KMS-11 (cell line): ENCODE measurements at regions not wholly inside any gene's neighbourhood (a gene's known extent, or its start where the extent isn't known, plus 50 kb on each side); places are given as distances from the start of the nearest gene placed in this dataset.

Source experiments
- H2AFZ ChIP-seq: fragments of 200-600 bp; sonication (generic); 2 replicates; pipeline ENCODE4 v1.6.1; 2016; ENCODE audit warnings: antibody characterized with exemption, mixed run types, low read depth
- H3K27ac ChIP-seq: fragments of 200-600 bp; sonication (generic); 2 replicates; pipeline ENCODE4 v1.6.1; 2016; ENCODE audit warnings: mild to moderate bottlenecking, mixed run types
- H3K27me3 ChIP-seq: fragments of 200-600 bp; sonication (generic); 2 replicates; pipeline ENCODE4 v1.6.1; 2017; ENCODE audit warnings: mild to moderate bottlenecking, low read depth, mixed run types, moderate library complexity; ENCODE audit not compliant: insufficient read depth
- H3K36me3 ChIP-seq: fragments of 200-600 bp; sonication (generic); 2 replicates; pipeline ENCODE4 v1.6.1; 2017; ENCODE audit warnings: mild to moderate bottlenecking, mixed run types; ENCODE audit not compliant: insufficient read depth
- H3K4me1 ChIP-seq: fragments of 200-600 bp; sonication (generic); 2 replicates; pipeline ENCODE4 v1.6.1; 2016; ENCODE audit warnings: mild to moderate bottlenecking, low read depth, mixed run types; ENCODE audit not compliant: poor library complexity, severe bottlenecking
- H3K4me2 ChIP-seq: fragments of 200-600 bp; sonication (generic); 2 replicates; pipeline ENCODE4 v1.7.0; 2016; ENCODE audit warnings: mild to moderate bottlenecking, mixed run types
- H3K4me3 ChIP-seq: fragments of 200-600 bp; sonication (generic); IDR thresholded peaks from 2 replicates; pipeline ENCODE4 v1.6.1; 2017; ENCODE audit warnings: low read depth, low read length, mixed read lengths; ENCODE audit not compliant: insufficient read depth
- H3K79me2 ChIP-seq: fragments of 200-600 bp; sonication (generic); 2 replicates; pipeline ENCODE4 v1.6.1; 2016; ENCODE audit warnings: low read depth, mixed run types; ENCODE audit not compliant: insufficient read depth
- H3K9ac ChIP-seq: fragments of 200-600 bp; sonication (generic); 2 replicates; pipeline ENCODE4 v1.6.1; 2016; ENCODE audit warnings: mild to moderate bottlenecking, mixed run types
- H4K20me1 ChIP-seq: fragments of 200-600 bp; sonication (generic); 2 replicates; pipeline ENCODE4 v1.6.1; 2016; ENCODE audit warnings: mild to moderate bottlenecking, mixed run types; ENCODE audit not compliant: insufficient read depth
- TF ChIP-seq, protein P1 (sequence below): fragments of 200-600 bp; sonication (generic); conservative IDR thresholded peaks from 2 replicates; pipeline ENCODE4 v1.6.1; 2017; ENCODE audit warnings: low read depth, mild to moderate bottlenecking, antibody characterized with exemption, low read length, moderate library complexity, mixed read lengths

DNA sequence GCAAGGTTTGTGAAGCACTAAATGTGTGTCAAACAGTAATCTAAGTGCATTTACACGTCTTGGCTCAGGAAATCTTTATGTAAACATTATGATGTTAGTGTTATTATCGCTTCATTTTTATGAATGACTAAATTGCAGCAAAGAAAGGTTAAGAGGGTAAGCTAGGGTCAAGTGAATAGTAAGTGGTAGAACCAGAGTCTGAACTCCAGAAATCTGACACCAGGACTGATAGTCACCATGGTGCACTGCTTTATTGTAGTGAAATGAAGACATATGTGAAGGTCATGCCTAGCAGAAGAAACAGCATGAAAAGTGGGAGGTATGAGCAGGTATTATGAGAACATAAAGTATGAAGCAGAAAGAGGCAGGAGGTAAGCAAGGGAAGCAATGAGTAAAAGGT, 368.7 kb upstream of the TENM4 start:
- Histone ChIP-seq H3K79me2 (no peaks in the 10 kb centered on the region), H3K9ac (no peak overlapping the region), H3K4me3 (no peak overlapping the region), H3K27ac (no peak overlapping the region), H3K4me1 (no peaks in the 10 kb centered on the region), H3K4me2 (no peak overlapping the region), H3K27me3 (no peaks in the 10 kb centered on the region), H4K20me1 (no peaks in the 10 kb centered on the region), H3K36me3 (no peaks in the 10 kb centered on the region), H2AFZ (no peak overlapping the region)
- TF ChIP-seq, protein P1, sequence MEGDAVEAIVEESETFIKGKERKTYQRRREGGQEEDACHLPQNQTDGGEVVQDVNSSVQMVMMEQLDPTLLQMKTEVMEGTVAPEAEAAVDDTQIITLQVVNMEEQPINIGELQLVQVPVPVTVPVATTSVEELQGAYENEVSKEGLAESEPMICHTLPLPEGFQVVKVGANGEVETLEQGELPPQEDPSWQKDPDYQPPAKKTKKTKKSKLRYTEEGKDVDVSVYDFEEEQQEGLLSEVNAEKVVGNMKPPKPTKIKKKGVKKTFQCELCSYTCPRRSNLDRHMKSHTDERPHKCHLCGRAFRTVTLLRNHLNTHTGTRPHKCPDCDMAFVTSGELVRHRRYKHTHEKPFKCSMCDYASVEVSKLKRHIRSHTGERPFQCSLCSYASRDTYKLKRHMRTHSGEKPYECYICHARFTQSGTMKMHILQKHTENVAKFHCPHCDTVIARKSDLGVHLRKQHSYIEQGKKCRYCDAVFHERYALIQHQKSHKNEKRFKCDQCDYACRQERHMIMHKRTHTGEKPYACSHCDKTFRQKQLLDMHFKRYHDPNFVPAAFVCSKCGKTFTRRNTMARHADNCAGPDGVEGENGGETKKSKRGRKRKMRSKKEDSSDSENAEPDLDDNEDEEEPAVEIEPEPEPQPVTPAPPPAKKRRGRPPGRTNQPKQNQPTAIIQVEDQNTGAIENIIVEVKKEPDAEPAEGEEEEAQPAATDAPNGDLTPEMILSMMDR: no peak

DNA sequence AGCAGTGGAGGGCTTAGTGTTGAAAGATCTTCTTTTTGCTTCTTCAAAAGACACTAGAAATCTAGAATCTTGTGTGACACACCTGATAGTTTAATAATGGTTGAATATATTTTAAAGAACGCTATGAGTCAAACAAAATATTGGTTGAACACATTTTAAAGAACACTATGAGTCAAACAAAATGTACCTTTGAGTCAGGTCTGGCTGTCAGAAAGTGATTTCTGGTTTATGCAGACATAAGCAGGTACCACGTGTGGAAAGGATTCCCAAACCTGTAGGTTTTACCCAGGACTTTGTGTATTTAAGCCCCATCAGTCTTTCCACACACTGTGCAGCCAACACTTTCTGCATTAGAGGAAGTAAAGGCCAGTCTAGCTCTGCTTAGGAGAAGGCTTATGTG, 366.7 kb upstream of the TENM4 start:
- Histone ChIP-seq H3K4me1 (no peaks in the 10 kb centered on the region), H2AFZ (no peak overlapping the region), H3K79me2 (no peaks in the 10 kb centered on the region), H3K4me2 (no peak overlapping the region), H4K20me1 (no peaks in the 10 kb centered on the region), H3K9ac (no peak overlapping the region), H3K36me3 (no peaks in the 10 kb centered on the region), H3K4me3 (no peak overlapping the region), H3K27ac (no peak overlapping the region), H3K27me3 (no peaks in the 10 kb centered on the region)
- TF ChIP-seq, protein P1: no peak

DNA sequence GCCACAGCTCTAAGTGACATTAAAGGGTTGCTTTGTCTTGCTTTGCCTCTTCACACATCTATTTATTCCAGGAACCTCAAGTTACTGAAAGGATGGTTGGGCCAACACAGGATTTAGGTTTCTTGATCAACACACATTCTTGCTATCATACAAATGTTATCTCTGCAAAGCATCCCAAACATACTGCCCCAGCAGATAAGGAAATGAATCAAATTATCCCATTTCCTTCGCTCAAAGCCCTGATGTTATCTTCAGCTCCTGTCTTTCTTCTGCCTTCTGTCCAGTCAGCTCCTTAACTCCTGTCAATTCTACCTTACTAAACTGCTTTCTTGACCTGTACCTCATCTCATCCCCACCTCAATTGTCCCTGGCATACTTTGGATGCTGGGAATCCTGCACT, 355.9 kb upstream of the TENM4 start:
- H3K4me2 ChIP-seq: no peak overlapping the region
- TF ChIP-seq, protein P1: no peak
- no peaks in the 10 kb centered on the region for H3K79me2 ChIP-seq

DNA sequence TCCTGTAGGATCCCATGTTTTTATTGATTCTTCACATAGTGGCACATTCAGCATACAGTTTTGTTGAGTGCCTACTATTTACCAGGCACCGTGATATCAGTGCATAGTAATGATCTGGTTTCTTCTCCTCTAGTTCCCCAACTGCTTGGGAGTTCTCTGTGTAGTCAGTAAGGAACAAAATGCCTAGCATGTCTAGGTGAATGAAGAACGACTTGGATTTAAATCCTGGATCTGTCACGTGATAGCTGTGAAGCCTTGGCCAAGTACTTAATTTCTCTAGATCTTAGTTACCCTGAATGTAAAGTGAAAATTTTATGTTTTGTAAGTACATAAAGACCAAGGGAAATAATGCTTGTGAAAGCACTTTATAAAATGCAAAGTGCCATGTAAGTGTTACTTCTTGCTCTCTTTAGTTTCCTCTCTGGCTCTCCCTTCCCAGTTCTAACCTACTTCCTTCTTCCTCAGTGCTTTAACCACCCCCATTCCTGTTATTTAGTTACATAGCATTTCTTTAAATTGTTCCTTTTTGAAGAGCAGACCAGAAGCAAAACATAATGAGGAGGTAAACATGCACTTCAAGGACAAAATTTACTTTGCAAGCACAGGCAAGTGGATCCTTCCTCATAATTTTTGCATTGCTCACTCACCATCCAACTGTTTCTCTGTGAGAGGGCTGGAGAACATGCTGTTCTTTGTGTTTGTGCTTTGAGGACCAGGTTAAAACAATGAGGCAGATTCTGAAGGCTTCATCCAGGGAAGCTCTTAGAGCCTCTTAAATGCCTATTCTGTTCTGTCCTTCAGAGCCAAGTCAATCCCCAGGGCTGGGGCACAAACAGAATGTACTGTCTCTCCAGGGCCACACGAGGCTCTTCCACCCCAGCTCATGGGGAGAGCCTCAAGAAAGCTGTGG, 353.9 kb upstream of the TENM4 start:
- Histone ChIP-seq H3K4me3 (no peak overlapping the region), H3K36me3 (no peaks in the 10 kb centered on the region), H3K4me1 (no peaks in the 10 kb centered on the region), H3K4me2 (no peak overlapping the region), H3K79me2 (no peaks in the 10 kb centered on the region), H3K9ac (no peak overlapping the region), H3K27ac (no peak overlapping the region), H4K20me1 (no peaks in the 10 kb centered on the region), H3K27me3 (no peaks in the 10 kb centered on the region), H2AFZ (no peak overlapping the region)
- TF ChIP-seq, protein P1: no peak

More for the DNA sequence above, 355.9 kb upstream of the TENM4 start:
- Histone ChIP-seq H3K27me3 (no peaks in the 10 kb centered on the region), H3K36me3 (no peaks in the 10 kb centered on the region), H4K20me1 (no peaks in the 10 kb centered on the region), H3K27ac (no peak overlapping the region), H3K4me1 (no peaks in the 10 kb centered on the region), H3K9ac (no peak overlapping the region), H2AFZ (no peak overlapping the region), H3K4me3 (no peak overlapping the region)
